Skeletal muscle tissue (tissue), 3 donors: ENCODE measurements at regions not wholly inside any gene's neighbourhood (a gene's known extent, or its start where the extent isn't known, plus 50 kb on each side); places are given as distances from the start of the nearest gene placed in this dataset.

Experiments used
- H3K27ac ChIP-seq: one replicate; pipeline ENCODE4 v1.7.0; 2013; ENCODE audit warnings: mild to moderate bottlenecking, low read depth, low read length, inconsistent platforms
- H3K27me3 ChIP-seq, 3 donors: one replicate each; pipeline ENCODE4 v1.7.0; 2013; ENCODE audit warnings: low read length in 3 of 3; ENCODE audit not compliant: control insufficient read depth in 3 of 3, insufficient read depth in 3 of 3
- H3K36me3 ChIP-seq, 3 donors: one replicate each; pipeline ENCODE4 v1.7.0; 2013; ENCODE audit warnings: low read length in 3 of 3; ENCODE audit not compliant: control insufficient read depth in 3 of 3, insufficient read depth in 3 of 3
- H3K4me1 ChIP-seq, 3 donors: one replicate each; pipeline ENCODE4 v1.7.0; 2013; ENCODE audit warnings: low read length in 3 of 3, mild to moderate bottlenecking in 3 of 3; ENCODE audit not compliant: control insufficient read depth in 3 of 3, insufficient read depth in 3 of 3
- H3K4me3 ChIP-seq, 3 donors: one replicate each; pipeline ENCODE4 v1.7.0; 2013; ENCODE audit warnings: low read length in 3 of 3
- H3K9ac ChIP-seq, 3 donors: one replicate each; pipeline ENCODE4 v1.7.0; 2013; ENCODE audit warnings: low read length in 3 of 3, mild to moderate bottlenecking in 3 of 3, moderate library complexity in 2 of 3, low read depth in 1 of 3
- H3K9me3 ChIP-seq, 3 donors: one replicate each; pipeline ENCODE4 v1.7.0; 2013; ENCODE audit warnings: low read length in 3 of 3; ENCODE audit not compliant: control insufficient read depth in 3 of 3
- donor health status: Osteomylitis.

GRCh38 chr17:70961341-70961740 is 792.0 kb downstream of the KCNJ2 start:
- H3K27ac ChIP-seq = no peak overlapping the region
- H3K9ac ChIP-seq = no peak overlapping the region
- H3K9me3 ChIP-seq = no peaks in the 10 kb centered on the region
- no peak overlapping the region for H3K4me3 ChIP-seq
- no peaks in the 10 kb centered on the region for H3K36me3 ChIP-seq
- H3K4me1 ChIP-seq = no peaks in the 10 kb centered on the region
- H3K27me3 ChIP-seq = no peaks in the 10 kb centered on the region

GRCh38 chr17:70968302-70968701 is 799.0 kb downstream of the KCNJ2 start:
- Histone ChIP-seq H3K9ac (no peak overlapping the region), H3K36me3 (no peaks in the 10 kb centered on the region), H3K27me3 (no peaks in the 10 kb centered on the region), H3K9me3 (no peaks in the 10 kb centered on the region), H3K4me3 (no peak overlapping the region), H3K4me1 (no peaks in the 10 kb centered on the region), H3K27ac (no peak overlapping the region)

GRCh38 chr17:70969521-70970034 is 800.2 kb downstream of the KCNJ2 start:
- no peaks in the 10 kb centered on the region for H3K4me1 ChIP-seq
- H3K27ac ChIP-seq = no peak overlapping the region
- H3K4me3 ChIP-seq = no peak overlapping the region
- no peaks in the 10 kb centered on the region for H3K27me3 ChIP-seq
- no peak overlapping the region for H3K9ac ChIP-seq
- no peaks in the 10 kb centered on the region for H3K9me3 ChIP-seq
- no peaks in the 10 kb centered on the region for H3K36me3 ChIP-seq

GRCh38 chr17:70976447-70976846 is 807.1 kb downstream of the KCNJ2 start:
- Histone ChIP-seq H3K27ac (no peak overlapping the region), H3K9me3 (no peaks in the 10 kb centered on the region), H3K36me3 (no peaks in the 10 kb centered on the region), H3K4me1 (no peaks in the 10 kb centered on the region), H3K9ac (no peak overlapping the region), H3K27me3 (no peaks in the 10 kb centered on the region), H3K4me3 (no peak overlapping the region)

GRCh38 chr17:70984873-70985272 is 815.5 kb downstream of the KCNJ2 start:
- peaks cover 0 to 2% (median 0%) of the 10 kb centered on the region in 3 donors for H3K9me3 ChIP-seq
- H3K36me3 ChIP-seq = no peaks in the 10 kb centered on the region
- H3K27ac ChIP-seq = no peak overlapping the region
- H3K9ac ChIP-seq = no peak overlapping the region
- no peaks in the 10 kb centered on the region for H3K27me3 ChIP-seq
- H3K4me1 ChIP-seq = no peaks in the 10 kb centered on the region
- H3K4me3 ChIP-seq = no peak overlapping the region

GRCh38 chr17:70987867-70988340 is 818.6 kb downstream of the KCNJ2 start:
- Histone ChIP-seq H3K4me1 (no peaks in the 10 kb centered on the region), H3K9ac (no peak overlapping the region), H3K27me3 (no peaks in the 10 kb centered on the region), H3K36me3 (no peaks in the 10 kb centered on the region), H3K4me3 (no peak overlapping the region), H3K27ac (no peak overlapping the region), H3K9me3 (peaks cover 0 to 2% (median 0%) of the 10 kb centered on the region in 3 donors)

GRCh38 chr17:70988622-70989021 is 819.3 kb downstream of the KCNJ2 start:
- H3K9ac ChIP-seq = no peak overlapping the region
- no peak overlapping the region for H3K4me3 ChIP-seq
- no peaks in the 10 kb centered on the region for H3K36me3 ChIP-seq
- H3K27me3 ChIP-seq = no peaks in the 10 kb centered on the region
- no peak overlapping the region for H3K27ac ChIP-seq
- H3K4me1 ChIP-seq = no peaks in the 10 kb centered on the region
- peaks cover 0 to 2% (median 0%) of the 10 kb centered on the region in 3 donors for H3K9me3 ChIP-seq

GRCh38 chr17:70989280-70989679 is 819.9 kb downstream of the KCNJ2 start:
- Histone ChIP-seq H3K9me3 (peaks cover 0 to 2% (median 0%) of the 10 kb centered on the region in 3 donors), H3K36me3 (no peaks in the 10 kb centered on the region), H3K4me1 (no peaks in the 10 kb centered on the region)

GRCh38 chr17:70994194-70994593 is 824.9 kb downstream of the KCNJ2 start:
- no peaks in the 10 kb centered on the region for H3K36me3 ChIP-seq
- H3K4me3 ChIP-seq = no peak overlapping the region
- H3K27ac ChIP-seq = no peak overlapping the region
- H3K4me1 ChIP-seq = no peaks in the 10 kb centered on the region
- H3K27me3 ChIP-seq = no peaks in the 10 kb centered on the region
- H3K9ac ChIP-seq = no peak overlapping the region
- H3K9me3 ChIP-seq = no peaks in the 10 kb centered on the region

More at GRCh38 chr17:70989280-70989679, 819.9 kb downstream of the KCNJ2 start:
- no peak overlapping the region for H3K9ac ChIP-seq
- H3K27ac ChIP-seq = no peak overlapping the region
- H3K4me3 ChIP-seq = no peak overlapping the region
- H3K27me3 ChIP-seq = no peaks in the 10 kb centered on the region

GRCh38 chr17:70995997-70996396 is 826.7 kb downstream of the KCNJ2 start:
- Histone ChIP-seq H3K27me3 (no peaks in the 10 kb centered on the region), H3K9me3 (no peaks in the 10 kb centered on the region), H3K36me3 (no peaks in the 10 kb centered on the region), H3K4me3 (no peak overlapping the region), H3K4me1 (no peaks in the 10 kb centered on the region), H3K27ac (no peak overlapping the region), H3K9ac (no peak overlapping the region)
